Loucy (cell line): ENCODE measurements at regions not wholly inside any gene's neighbourhood (a gene's known extent, or its start where the extent isn't known, plus 50 kb on each side); places are given as distances from the start of the nearest gene placed in this dataset.
A peak's percentile ranks its signal among the peaks of the same experiment; 100 is the strongest.

Experiments
- H2AFZ ChIP-seq: fragments of 200-600 bp; sonication (generic); 2 replicates; pipeline ENCODE4 v1.6.0; 2016; ENCODE audit warnings: antibody characterized with exemption, mild to moderate bottlenecking, low read length, moderate library complexity
- H3F3A ChIP-seq: fragments of 200-600 bp; 2 replicates; pipeline ENCODE4 v1.6.0; 2016; ENCODE audit warnings: antibody characterized with exemption, low read depth, mild to moderate bottlenecking
- H3K27me3 ChIP-seq: fragments of 200-600 bp; sonication (generic); 2 replicates; pipeline ENCODE4 v1.6.1; 2014; ENCODE audit warnings: low read length, mild to moderate bottlenecking; ENCODE audit not compliant: insufficient read depth, poor library complexity, severe bottlenecking
- H3K36me3 ChIP-seq: fragments of 200-600 bp; sonication (generic); 2 replicates; pipeline ENCODE4 v1.6.1; 2016; ENCODE audit warnings: low read length; ENCODE audit not compliant: insufficient read depth
- H3K4me1 ChIP-seq: fragments of 200-600 bp; sonication (generic); 2 replicates; pipeline ENCODE4 v1.5.1; 2014; ENCODE audit warnings: low read length, mild to moderate bottlenecking; ENCODE audit not compliant: insufficient read depth, poor library complexity, severe bottlenecking
- H3K4me2 ChIP-seq: fragments of 200-600 bp; sonication (generic); 2 replicates; pipeline ENCODE4 v1.6.0; 2014; ENCODE audit warnings: antibody characterized with exemption, low read length, low read depth, mild to moderate bottlenecking; ENCODE audit not compliant: poor library complexity, severe bottlenecking
- H3K4me3 ChIP-seq: fragments of 200-600 bp; sonication (generic); 2 replicates; pipeline ENCODE4 v1.5.1; 2014; ENCODE audit warnings: low read length, mild to moderate bottlenecking, mixed read lengths; ENCODE audit not compliant: poor library complexity, severe bottlenecking
- H3K79me2 ChIP-seq: fragments of 200-600 bp; sonication (generic); 2 replicates; pipeline ENCODE4 v1.6.1; 2014; ENCODE audit warnings: low read length; ENCODE audit not compliant: insufficient read depth
- H3K9ac ChIP-seq: fragments of 200-600 bp; sonication (generic); 2 replicates; pipeline ENCODE4 v1.6.0; 2014; ENCODE audit warnings: mild to moderate bottlenecking, low read depth, low read length, moderate library complexity; ENCODE audit not compliant: poor library complexity, severe bottlenecking
- H3K9me2 ChIP-seq: fragments of 200-600 bp; sonication (generic); replicated peaks from 2 replicates; pipeline ENCODE4 v1.6.1; 2016; ENCODE audit warnings: low read depth, low read length, mixed read lengths
- H3K9me3 ChIP-seq: fragments of 200-600 bp; sonication (generic); 2 replicates; pipeline ENCODE4 v1.6.1; 2014; ENCODE audit warnings: mild to moderate bottlenecking, antibody characterized with exemption, low read length, low read depth; ENCODE audit not compliant: insufficient read depth
- H4K20me1 ChIP-seq: fragments of 200-600 bp; sonication (generic); 2 replicates; pipeline ENCODE4 v1.6.0; 2014; ENCODE audit warnings: antibody characterized with exemption, low read length, mild to moderate bottlenecking; ENCODE audit not compliant: insufficient read depth, poor library complexity, severe bottlenecking
- EZH2phosphoT487 ChIP-seq: fragments of 200-600 bp; IDR thresholded peaks from 2 replicates; pipeline ENCODE4 v1.6.1; 2018; ENCODE audit warnings: antibody characterized with exemption, mild to moderate bottlenecking, moderate library complexity, borderline replicate concordance
- TF ChIP-seq, protein P1 (sequence below): fragments of 200-600 bp; sonication (generic); conservative IDR thresholded peaks from 2 replicates; pipeline ENCODE4 v1.5.1; 2014; ENCODE audit warnings: mild to moderate bottlenecking, antibody characterized with exemption, low read length

DNA sequence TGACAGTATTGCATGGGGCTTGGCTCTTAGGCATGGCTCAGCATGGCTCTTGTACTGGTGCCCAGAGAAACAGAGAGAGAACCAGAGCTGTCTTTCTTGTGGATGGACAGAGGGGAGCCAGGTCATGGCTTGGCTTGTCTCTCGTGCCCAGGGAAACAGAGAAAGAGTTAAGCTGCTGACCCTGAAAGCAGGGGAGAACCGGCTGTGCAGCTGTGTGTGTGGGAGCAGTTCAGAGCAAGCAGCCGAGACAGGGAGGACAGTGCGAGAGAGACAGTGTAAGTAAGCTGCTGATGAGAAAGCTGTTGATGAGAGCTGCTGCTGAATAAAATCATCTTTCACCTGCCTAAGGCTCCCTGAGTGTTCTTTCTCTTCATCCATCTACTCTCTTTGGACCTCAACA is 61.3 kb upstream of the DDHD1 start:
- Histone ChIP-seq H3K9me2 (no peaks in the 10 kb centered on the region), H2AFZ (no peak overlapping the region), H3K4me3 (no peak overlapping the region), H3K27me3 (no peaks in the 10 kb centered on the region), H3K36me3 (no peaks in the 10 kb centered on the region), H3K4me1 (peaks cover 15% of the 10 kb centered on the region), H3K9me3 (no peaks in the 10 kb centered on the region), H3K79me2 (no peaks in the 10 kb centered on the region), H3K9ac (no peak overlapping the region), H3F3A (no peaks in the 10 kb centered on the region), H4K20me1 (no peaks in the 10 kb centered on the region), H3K4me2 (no peak overlapping the region)
- no peak for TF ChIP-seq EZH2phosphoT487
- TF ChIP-seq, protein P1, sequence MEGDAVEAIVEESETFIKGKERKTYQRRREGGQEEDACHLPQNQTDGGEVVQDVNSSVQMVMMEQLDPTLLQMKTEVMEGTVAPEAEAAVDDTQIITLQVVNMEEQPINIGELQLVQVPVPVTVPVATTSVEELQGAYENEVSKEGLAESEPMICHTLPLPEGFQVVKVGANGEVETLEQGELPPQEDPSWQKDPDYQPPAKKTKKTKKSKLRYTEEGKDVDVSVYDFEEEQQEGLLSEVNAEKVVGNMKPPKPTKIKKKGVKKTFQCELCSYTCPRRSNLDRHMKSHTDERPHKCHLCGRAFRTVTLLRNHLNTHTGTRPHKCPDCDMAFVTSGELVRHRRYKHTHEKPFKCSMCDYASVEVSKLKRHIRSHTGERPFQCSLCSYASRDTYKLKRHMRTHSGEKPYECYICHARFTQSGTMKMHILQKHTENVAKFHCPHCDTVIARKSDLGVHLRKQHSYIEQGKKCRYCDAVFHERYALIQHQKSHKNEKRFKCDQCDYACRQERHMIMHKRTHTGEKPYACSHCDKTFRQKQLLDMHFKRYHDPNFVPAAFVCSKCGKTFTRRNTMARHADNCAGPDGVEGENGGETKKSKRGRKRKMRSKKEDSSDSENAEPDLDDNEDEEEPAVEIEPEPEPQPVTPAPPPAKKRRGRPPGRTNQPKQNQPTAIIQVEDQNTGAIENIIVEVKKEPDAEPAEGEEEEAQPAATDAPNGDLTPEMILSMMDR: no peak

DNA sequence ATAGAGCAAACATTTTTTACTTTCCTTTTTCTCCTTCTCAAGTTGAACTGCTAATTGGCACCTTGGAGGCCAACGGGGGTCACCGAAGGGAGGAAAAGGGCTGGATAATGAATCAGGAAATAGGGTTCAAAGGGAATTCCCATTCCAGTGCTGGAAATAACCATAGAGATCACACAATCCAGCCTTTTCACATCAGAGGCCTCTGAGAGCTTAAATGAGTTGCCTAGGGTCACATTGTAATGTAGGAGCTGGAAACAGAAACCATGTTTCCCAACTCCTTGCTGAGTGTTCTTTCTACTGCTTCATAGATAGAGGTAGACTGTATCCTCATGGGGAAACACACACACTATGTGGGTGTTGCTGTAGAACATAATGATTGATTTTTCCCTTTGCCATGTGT is 60.6 kb upstream of the DDHD1 start:
- Histone ChIP-seq H4K20me1 (no peaks in the 10 kb centered on the region), H3K9me2 (no peaks in the 10 kb centered on the region), H3K4me2 (no peak overlapping the region), H2AFZ (0 out of 2 replicates have a peak overlapping the region, but pooled peaks have one; percentile 13), H3K36me3 (no peaks in the 10 kb centered on the region), H3K9ac (no peak overlapping the region), H3F3A (no peaks in the 10 kb centered on the region), H3K27me3 (no peaks in the 10 kb centered on the region), H3K9me3 (no peaks in the 10 kb centered on the region), H3K4me1 (peaks cover 10% of the 10 kb centered on the region), H3K79me2 (no peaks in the 10 kb centered on the region), H3K4me3 (no peak overlapping the region)
- no peak for TF ChIP-seq EZH2phosphoT487
- TF ChIP-seq, protein P1: no peak

DNA sequence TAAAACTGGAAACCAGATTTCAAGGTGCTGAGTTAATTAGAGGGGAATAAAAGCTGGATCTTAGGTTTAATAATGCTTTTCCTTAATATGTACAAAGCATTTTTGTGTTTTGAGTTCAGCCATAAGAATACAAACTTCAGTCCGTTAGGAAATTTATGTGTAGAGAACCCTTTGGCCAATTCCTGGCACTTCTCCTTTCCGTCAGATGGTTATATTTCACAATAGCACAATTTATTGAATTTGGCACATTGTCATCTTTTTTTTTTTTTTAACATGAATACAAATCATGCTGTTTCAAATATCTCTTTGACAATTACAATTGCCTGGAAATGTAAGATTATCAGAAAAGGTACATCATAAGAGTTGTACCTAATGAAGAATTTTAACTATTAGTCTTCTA is 56.2 kb upstream of the DDHD1 start:
- no peaks in the 10 kb centered on the region for H3K4me1 ChIP-seq
- H4K20me1 ChIP-seq: no peaks in the 10 kb centered on the region
- H3K4me3 ChIP-seq: no peak overlapping the region
- no peaks in the 10 kb centered on the region for H3K79me2 ChIP-seq
- no peaks in the 10 kb centered on the region for H3K9me2 ChIP-seq
- TF ChIP-seq, protein P1: no peak
- no peak for TF ChIP-seq EZH2phosphoT487
- no peaks in the 10 kb centered on the region for H3F3A ChIP-seq
- H3K4me2 ChIP-seq: no peak overlapping the region
- H3K9ac ChIP-seq: no peak overlapping the region
- H3K27me3 ChIP-seq: no peaks in the 10 kb centered on the region
- H3K9me3 ChIP-seq: no peaks in the 10 kb centered on the region
- H3K36me3 ChIP-seq: no peaks in the 10 kb centered on the region
- no peak overlapping the region for H2AFZ ChIP-seq
